HAP-1 (cell line): ENCODE measurements at regions not wholly inside any gene's neighbourhood (a gene's known extent, or its start where the extent isn't known, plus 50 kb on each side); places are given as distances from the start of the nearest gene placed in this dataset.

Source experiments
- DNase-seq, 2 experiments: peaks; one replicate each; pipeline ENCODE4 v3.0.0-alpha.2; 2016 to 2020; ENCODE audit warnings: low spot score in 2 of 2
- H3K27me3 ChIP-seq: fragments of 250-450 bp; sonication (Bioruptor Pico); 2 replicates; pipeline ENCODE4 v1.5.1; 2020; ENCODE audit warnings: low read depth, mild to moderate bottlenecking, moderate library complexity
- H3K36me3 ChIP-seq: fragments of 250-450 bp; sonication (Bioruptor Pico); replicated peaks from 2 replicates; pipeline ENCODE4 v1.5.1; 2020; ENCODE audit warnings: mild to moderate bottlenecking
- H3K4me1 ChIP-seq: fragments of 250-450 bp; sonication (Bioruptor Pico); 2 replicates; pipeline ENCODE4 v1.5.1; 2020; ENCODE audit warnings: mild to moderate bottlenecking
- H3K4me3 ChIP-seq: fragments of 250-450 bp; sonication (Bioruptor Pico); 2 replicates; pipeline ENCODE4 v1.5.1; 2020; ENCODE audit warnings: mild to moderate bottlenecking, moderate library complexity
- H3K9me3 ChIP-seq: fragments of 250-450 bp; sonication (Bioruptor Pico); 2 replicates; pipeline ENCODE4 v1.5.1; 2020; ENCODE audit warnings: mild to moderate bottlenecking, moderate library complexity
- in situ Hi-C: fragments of 300-500 bp; cut with MboI; formaldehyde crosslinking; loops from 3 replicates; pipeline ENCODE4 v1.14.3; 2020; ENCODE audit warnings: low sequenced_read_pairs, inconsistent platforms, mixed read lengths

DNA sequence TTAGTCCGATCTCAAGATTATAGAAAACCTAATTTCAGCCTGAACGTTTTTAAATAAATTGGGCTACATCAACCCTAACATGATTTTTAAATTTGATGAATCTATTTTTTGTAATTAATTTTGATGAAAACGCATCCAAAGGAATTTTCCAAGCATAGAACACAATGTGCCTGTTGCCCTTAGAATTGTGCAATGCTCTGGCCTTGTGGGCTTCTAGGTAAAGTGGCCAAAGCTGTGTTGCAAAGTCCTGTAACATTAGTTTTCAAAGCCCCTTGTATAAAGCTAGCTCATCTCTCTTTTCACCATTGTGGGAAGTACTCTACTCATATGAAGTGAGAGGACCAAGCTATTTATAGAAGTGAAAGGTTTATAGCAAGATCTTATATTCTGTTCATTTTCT is 138.4 kb upstream of the PRPS1L1 start:
- Histone ChIP-seq H3K36me3 (no peaks in the 10 kb centered on the region), H3K4me1 (no peaks in the 10 kb centered on the region), H3K4me3 (no peak overlapping the region), H3K9me3 (no peaks in the 10 kb centered on the region), H3K27me3 (no peaks in the 10 kb centered on the region)
- no peak for DNase-seq
- in situ Hi-C loops = no loop called here

DNA sequence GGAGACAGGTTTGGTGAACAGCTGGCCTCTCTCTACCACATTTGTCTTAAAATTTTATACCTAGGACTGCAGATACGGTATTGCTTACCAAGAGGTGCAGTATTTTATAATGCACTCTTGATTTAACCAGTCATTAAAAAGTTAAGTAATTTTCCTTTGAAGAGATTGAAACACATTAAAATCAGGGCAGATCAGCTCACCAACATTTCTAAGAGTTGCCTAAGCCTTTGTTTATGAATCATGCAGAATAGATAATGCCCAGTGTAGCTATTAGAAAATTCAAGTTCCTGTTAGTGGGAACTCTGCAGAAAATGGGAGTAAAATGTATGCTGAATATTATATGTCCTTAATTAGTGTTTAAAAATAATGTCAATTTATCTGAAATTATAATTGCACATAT is 140.2 kb upstream of the PRPS1L1 start:
- no peaks in the 10 kb centered on the region for H3K4me1 ChIP-seq
- no peaks in the 10 kb centered on the region for H3K9me3 ChIP-seq
- DNase-seq = no peak
- H3K27me3 ChIP-seq = no peaks in the 10 kb centered on the region
- no peaks in the 10 kb centered on the region for H3K36me3 ChIP-seq
- in situ Hi-C loops = no loop called here
- no peak overlapping the region for H3K4me3 ChIP-seq

DNA sequence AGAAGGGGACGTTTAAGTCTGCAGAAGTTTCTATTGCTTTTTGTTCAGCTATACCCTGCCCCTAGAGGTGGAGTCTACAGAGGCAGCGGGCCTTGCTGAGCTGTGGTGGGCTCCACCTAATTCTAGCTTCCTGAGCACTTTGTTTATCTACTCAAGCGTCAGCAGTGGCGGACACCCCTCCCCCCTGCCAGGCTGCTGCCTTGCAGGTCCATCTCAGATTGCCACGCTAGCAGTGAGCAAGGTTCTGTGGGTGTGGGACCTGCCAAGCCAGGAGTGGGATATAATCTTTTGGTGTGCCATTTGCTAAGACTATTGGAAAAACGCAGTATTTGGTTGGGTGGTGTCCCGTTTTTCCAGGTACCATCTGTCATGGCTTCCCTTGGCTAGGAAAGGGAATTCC is 147.3 kb upstream of the PRPS1L1 start:
- no peaks in the 10 kb centered on the region for H3K36me3 ChIP-seq
- no peaks in the 10 kb centered on the region for H3K4me1 ChIP-seq
- no peak overlapping the region for H3K4me3 ChIP-seq
- no peaks in the 10 kb centered on the region for H3K9me3 ChIP-seq
- no peak for DNase-seq
- no peaks in the 10 kb centered on the region for H3K27me3 ChIP-seq
- in situ Hi-C loops = no loop called here

DNA sequence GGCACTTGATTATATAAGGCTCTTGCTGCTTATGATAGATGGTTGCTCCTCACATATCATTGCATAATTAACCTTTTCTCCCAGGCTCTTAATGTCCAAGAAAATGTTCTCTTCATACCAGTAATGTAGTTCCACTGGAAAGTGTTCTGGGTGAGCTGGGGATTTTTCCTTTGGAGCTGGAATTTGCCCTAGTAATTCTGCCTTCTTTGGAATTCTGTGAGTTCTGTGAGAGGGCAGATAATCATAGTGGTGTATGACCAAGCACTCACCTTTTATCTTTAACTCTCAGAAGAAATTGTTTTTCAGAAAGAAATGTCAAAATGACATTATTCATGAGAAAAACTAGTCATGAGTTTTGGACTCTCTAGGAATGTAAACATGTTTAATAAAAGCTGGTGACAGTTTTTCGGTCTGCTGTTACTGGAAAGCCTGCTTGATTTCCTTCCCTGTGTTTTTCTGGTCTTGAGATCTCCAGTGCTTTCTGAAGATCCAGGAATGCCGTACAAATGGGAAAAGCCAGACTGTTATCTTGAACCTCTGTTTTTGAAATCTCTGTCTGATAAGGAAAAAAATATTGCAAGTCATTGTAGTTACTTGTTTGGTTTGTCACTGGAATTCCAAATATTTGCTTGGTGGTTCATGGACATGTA is 148.3 kb upstream of the PRPS1L1 start:
- H3K9me3 ChIP-seq = no peaks in the 10 kb centered on the region
- no peaks in the 10 kb centered on the region for H3K4me1 ChIP-seq
- no peak for DNase-seq
- H3K4me3 ChIP-seq = no peak overlapping the region
- no peaks in the 10 kb centered on the region for H3K27me3 ChIP-seq
- H3K36me3 ChIP-seq = no peaks in the 10 kb centered on the region
- in situ Hi-C loops = no loop called here

DNA sequence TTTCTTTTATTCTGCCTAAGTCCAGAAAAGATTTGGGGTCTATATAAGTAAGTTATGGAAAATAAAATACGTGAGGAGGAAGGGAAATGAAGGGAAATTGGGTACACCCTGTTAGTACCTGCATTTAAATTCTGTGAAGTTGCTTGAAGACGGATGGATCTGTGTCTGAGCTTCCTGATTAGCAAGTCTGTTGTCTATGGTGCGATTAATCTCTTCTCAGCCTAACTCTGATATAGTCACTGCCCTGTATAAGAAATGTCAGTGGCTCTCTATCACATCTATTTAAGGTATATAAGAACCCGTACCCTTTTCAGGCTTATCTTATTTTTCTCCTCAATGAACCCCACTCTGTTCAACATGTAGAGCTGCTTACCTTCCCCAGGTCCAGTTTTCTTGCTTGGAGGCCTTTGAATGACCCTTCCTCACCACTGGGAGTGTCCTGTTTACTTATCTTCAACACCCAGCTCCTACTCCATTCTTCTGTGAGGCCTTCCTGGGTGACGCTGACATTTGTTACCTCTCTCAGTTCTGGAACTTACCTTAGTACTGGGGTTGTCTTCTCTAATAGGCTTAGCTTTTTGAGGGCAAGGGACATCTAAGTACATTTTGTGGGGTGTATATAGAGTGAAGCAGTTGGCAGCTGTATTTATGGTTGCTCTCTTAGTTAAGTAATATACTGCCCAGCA is 149.6 kb upstream of the PRPS1L1 start:
- DNase-seq = no peak
- H3K36me3 ChIP-seq = no peaks in the 10 kb centered on the region
- in situ Hi-C loops = no loop called here
- H3K9me3 ChIP-seq = no peaks in the 10 kb centered on the region
- no peaks in the 10 kb centered on the region for H3K27me3 ChIP-seq
- no peak overlapping the region for H3K4me3 ChIP-seq
- no peaks in the 10 kb centered on the region for H3K4me1 ChIP-seq

DNA sequence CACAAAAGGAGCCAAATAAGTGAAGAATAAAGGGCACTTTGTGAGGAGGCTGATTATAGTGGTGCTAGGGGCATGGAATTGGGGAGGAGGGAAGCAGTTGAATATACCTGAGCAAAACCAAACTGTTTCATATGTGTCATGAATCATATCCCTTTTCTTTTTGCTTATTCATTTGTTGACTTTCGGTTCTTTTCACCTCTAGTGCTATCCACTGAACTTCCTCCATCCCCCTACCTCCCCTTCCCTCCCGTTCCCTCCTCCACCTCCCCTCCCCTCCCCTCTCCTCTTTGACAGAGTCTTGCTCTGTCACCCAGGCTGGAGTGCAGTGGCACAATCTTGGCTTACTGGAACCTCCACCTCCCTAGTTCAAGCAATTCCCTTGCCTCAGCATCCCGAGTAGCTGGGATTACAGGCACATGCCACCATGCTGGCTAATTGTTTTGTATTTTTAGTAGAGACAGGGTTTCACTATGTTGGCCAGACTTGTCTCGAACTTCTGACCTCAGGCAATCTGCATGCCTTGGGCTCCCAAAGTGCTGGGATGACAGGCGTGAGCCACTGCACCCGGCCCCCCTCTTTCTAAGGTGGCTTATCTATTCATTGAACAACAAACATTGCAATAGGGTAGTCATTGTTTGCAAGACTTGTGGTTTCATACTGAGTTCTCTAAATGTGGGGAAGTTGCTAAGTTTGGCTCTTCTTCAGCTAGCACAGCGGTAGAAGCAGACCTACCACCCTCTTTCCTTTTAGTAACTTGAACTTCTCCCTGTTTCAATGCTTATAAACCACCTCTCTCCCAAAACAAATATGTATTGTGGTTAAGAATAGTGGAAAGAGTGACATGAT is 150.4 kb upstream of the PRPS1L1 start:
- in situ Hi-C loops = no loop called here
- Histone ChIP-seq H3K36me3 (no peaks in the 10 kb centered on the region), H3K4me1 (no peaks in the 10 kb centered on the region), H3K9me3 (no peaks in the 10 kb centered on the region), H3K27me3 (no peaks in the 10 kb centered on the region), H3K4me3 (no peak overlapping the region)
- DNase-seq = no peak

DNA sequence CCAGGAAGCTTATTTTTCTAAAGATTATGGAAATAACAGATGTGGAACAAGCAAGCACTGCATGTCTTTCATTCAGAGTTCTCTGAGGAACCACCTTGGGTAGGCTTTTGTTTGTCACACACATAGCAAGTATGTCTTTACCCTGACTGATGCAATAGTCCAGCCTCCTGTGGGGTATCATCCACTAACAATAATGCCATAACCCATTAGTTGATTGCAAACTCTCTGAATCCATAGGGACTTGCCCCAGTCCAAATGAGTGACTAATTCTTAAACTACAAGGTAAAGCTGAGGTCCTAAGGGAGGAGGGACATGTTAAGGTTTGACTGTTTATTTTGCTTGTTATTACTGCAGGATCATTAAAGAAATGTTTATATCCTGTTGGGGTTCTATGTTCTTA is 151.4 kb upstream of the PRPS1L1 start:
- DNase-seq = no peak
- H3K4me3 ChIP-seq = no peak overlapping the region
- no peaks in the 10 kb centered on the region for H3K27me3 ChIP-seq
- no peaks in the 10 kb centered on the region for H3K4me1 ChIP-seq
- H3K36me3 ChIP-seq = no peaks in the 10 kb centered on the region
- in situ Hi-C loops = no loop called here
- no peaks in the 10 kb centered on the region for H3K9me3 ChIP-seq

DNA sequence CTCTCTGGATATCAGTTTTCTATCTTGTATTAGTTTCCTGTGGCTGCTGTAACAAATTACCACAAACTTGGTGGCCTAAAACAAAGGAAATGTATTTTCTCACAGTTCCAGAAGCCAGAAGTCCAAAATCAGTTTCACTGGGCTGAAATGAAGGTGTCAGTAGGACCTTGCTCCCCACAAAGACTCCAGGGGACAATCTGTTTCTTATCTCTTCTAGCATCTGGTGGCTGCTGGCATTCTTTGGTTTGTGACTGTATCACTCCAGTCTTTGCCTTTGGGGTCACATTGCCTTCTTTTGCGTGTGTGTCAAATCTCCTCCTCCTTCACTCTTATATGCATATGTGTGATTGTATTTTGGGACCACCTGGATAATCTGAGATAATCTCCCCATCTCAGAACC is 153.0 kb upstream of the PRPS1L1 start:
- no peaks in the 10 kb centered on the region for H3K4me1 ChIP-seq

DNA sequence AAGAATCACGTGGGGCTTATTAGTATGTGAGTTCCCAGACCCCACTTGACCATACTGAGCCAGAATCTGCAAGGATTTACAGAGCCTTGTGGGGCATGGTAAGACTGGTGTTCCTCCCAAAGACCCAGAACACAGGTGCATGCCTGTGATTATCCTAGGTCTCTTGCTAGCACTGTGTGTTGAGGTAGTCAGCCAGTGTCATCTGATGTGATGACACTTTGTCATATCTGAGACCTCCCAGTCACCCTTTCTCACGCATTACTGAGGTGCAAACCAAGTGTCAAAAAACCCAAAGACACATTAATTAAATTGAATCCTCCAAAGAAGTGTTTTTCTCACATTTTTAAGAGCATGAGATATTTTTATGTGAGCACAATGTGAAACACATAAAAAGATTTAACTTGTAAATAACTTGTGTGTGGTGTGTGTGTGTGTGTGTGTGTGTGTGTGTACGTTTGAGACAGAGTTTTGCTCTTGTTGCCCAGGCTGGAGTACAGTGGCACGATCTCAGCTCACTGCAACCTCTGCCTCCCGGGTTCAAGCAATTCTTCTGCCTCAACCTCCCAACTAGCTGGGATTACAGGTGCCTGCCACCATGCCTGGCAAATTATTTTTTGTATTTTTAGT is 162.0 kb upstream of the PRPS1L1 start:
- Histone ChIP-seq H3K27me3 (no peaks in the 10 kb centered on the region), H3K9me3 (no peaks in the 10 kb centered on the region), H3K4me3 (no peak overlapping the region), H3K4me1 (no peaks in the 10 kb centered on the region), H3K36me3 (no peaks in the 10 kb centered on the region)
- in situ Hi-C loops = no loop called here
- no peak for DNase-seq

More for the DNA sequence above, 153.0 kb upstream of the PRPS1L1 start:
- in situ Hi-C loops = no loop called here
- no peak for DNase-seq
- no peaks in the 10 kb centered on the region for H3K27me3 ChIP-seq
- H3K9me3 ChIP-seq = no peaks in the 10 kb centered on the region
- H3K4me3 ChIP-seq = no peak overlapping the region
- no peaks in the 10 kb centered on the region for H3K36me3 ChIP-seq

DNA sequence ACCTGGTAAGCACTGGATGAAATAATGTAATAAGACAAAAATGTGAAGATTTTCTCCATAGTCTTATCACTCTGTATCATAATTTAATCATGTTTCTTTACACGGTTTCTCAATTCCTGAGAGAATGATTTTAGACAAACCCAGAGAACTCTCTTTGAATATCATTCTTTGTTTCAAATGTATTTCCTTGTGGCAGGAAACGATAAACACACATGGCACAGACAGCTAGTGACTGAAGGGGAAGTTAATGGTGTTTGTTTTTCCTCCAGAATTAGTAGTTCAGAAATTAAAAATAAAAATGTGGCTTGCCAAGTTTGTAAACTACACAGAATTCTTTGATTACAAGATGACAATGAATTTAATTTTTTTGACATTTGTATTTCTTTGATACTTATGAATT is 163.7 kb upstream of the PRPS1L1 start:
- Histone ChIP-seq H3K4me3 (no peak overlapping the region), H3K27me3 (no peaks in the 10 kb centered on the region), H3K36me3 (no peaks in the 10 kb centered on the region), H3K9me3 (no peaks in the 10 kb centered on the region), H3K4me1 (no peaks in the 10 kb centered on the region)
- DNase-seq = no peak
- in situ Hi-C loops = no loop called here

DNA sequence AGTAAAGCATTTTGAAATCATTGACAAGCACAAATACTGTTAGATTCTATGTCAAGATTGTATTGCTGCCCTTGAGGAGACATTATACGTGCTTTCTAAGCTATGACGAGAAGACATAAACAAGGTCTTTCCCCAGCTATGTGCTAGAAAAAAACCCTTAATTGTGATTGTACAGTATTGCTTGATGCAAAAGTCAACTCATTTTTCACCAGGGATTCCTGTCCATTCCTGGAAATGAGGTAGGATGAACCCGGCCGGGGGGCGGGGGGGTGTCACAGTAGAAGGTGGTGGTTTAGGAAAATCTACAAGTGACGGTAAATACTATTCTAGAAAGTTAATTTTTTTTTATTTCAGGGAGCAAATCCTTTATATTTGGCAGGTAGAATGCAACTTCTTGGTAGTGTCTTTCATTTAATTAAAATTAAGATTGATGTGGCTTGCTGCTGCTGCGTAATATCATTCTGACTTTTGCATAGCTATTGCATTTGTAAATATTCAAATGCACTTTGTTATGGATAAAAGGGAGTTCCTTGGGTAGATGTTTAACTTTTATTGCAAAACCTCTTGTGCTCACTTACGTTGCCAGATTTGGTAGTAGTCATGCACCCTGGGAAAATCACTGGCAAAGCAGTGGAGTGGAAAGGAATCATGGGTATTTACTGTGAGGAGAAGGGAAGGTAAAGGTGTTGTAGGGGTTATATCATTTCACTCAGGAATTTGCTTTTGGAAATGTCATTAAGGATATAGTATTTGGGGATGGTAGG is 164.4 kb upstream of the PRPS1L1 start:
- no peak for DNase-seq
- in situ Hi-C loops = no loop called here

DNA sequence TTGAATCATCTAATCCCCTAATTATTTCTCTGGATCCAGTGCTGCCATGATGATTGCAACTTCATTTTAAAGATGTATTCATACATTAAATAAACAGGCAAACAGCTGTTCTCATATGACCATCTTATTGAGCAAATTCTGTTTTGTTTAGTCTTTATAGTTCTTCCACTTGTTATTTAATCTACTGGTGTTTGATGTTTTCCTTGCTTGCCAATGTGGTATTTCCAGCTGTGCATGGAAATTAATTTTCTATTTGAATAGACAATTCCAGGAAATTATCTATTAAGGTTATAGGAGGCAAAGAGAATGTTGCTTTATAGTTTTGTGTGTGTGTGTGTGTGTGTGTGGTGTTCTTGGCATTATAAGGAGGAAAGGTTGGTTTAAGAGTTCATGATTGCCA is 167.0 kb upstream of the PRPS1L1 start:
- Histone ChIP-seq H3K9me3 (no peaks in the 10 kb centered on the region), H3K4me3 (no peak overlapping the region), H3K27me3 (no peaks in the 10 kb centered on the region), H3K36me3 (no peaks in the 10 kb centered on the region), H3K4me1 (no peaks in the 10 kb centered on the region)
- in situ Hi-C loops = no loop called here
- no peak for DNase-seq

More for the DNA sequence above, 164.4 kb upstream of the PRPS1L1 start:
- H3K4me3 ChIP-seq = no peak overlapping the region
- no peaks in the 10 kb centered on the region for H3K4me1 ChIP-seq
- no peaks in the 10 kb centered on the region for H3K9me3 ChIP-seq
- H3K36me3 ChIP-seq = no peaks in the 10 kb centered on the region
- no peaks in the 10 kb centered on the region for H3K27me3 ChIP-seq

DNA sequence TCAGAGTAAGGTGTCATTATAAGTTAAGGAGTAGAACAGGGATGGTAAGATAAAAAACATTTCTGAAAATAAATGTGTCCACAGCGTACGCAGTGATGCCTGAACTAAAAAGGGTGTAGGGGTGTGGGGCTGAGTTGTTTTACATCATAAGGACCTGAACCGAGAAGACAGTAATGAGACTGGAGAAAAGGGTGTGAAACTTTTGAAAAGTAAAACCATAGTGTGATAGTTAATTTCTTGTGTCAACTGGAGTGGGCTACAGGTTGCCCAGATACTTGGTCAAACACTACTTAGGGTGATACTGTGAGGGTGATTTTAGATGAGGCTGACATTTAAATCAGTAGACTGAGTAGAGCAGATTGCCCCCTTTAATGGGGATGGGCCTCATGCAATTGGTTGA is 169.0 kb upstream of the PRPS1L1 start:
- Histone ChIP-seq H3K27me3 (no peaks in the 10 kb centered on the region), H3K4me1 (no peaks in the 10 kb centered on the region), H3K4me3 (no peak overlapping the region), H3K9me3 (no peaks in the 10 kb centered on the region), H3K36me3 (no peaks in the 10 kb centered on the region)
- in situ Hi-C loops = no loop called here
- DNase-seq = no peak
